Naive B cell (primary cell): ENCODE measurements at regions not wholly inside any gene's neighbourhood (a gene's known extent, or its start where the extent isn't known, plus 50 kb on each side); places are given as distances from the start of the nearest gene placed in this dataset.

Source experiments
- ATAC-seq, 2 donors: fragments of 150-1000 bp; cut with Tn5 transposase; 2 replicates each; pipeline ENCODE4 v1.10.0; 2021; ENCODE audit warnings: low read depth in 2 of 2, mild to moderate bottlenecking in 2 of 2, moderate library complexity in 2 of 2
- DNase-seq: peaks from one replicate; pipeline ENCODE4 v3.0.0; 2022
- H3K27ac Mint-ChIP-seq, 6 donors: one replicate each; pipeline ENCODE4 v1.8.0; 2020 to 2022; ENCODE audit warnings: mild to moderate bottlenecking in 6 of 6, mixed read lengths in 6 of 6, moderate library complexity in 5 of 6, inconsistent platforms in 2 of 6
- H3K27me3 Mint-ChIP-seq, 3 donors: one replicate each; pipeline ENCODE4 v1.8.0; 2021 to 2022; ENCODE audit warnings: mixed read lengths in 3 of 3, mild to moderate bottlenecking in 1 of 3
- H3K36me3 Mint-ChIP-seq, 2 donors: one replicate each; pipeline ENCODE4 v1.8.0; 2020 to 2022; ENCODE audit warnings: mixed read lengths in 2 of 2, inconsistent platforms in 1 of 2, mild to moderate bottlenecking in 1 of 2
- H3K4me1 Mint-ChIP-seq, 3 donors: one replicate each; pipeline ENCODE4 v1.8.0; 2020 to 2022; ENCODE audit warnings: mixed read lengths in 3 of 3, inconsistent platforms in 1 of 3, mild to moderate bottlenecking in 1 of 3, moderate library complexity in 1 of 3
- H3K4me3 Mint-ChIP-seq, 8 donors: one replicate each; pipeline ENCODE4 v1.8.0; 2020 to 2022; ENCODE audit warnings: mild to moderate bottlenecking in 8 of 8, mixed read lengths in 8 of 8, moderate library complexity in 8 of 8, inconsistent platforms in 2 of 8
- H3K9me3 Mint-ChIP-seq, 7 donors: one replicate each; pipeline ENCODE4 v1.8.0; 2020 to 2022; ENCODE audit warnings: mixed read lengths in 7 of 7, mild to moderate bottlenecking in 5 of 7, inconsistent platforms in 2 of 7, moderate library complexity in 1 of 7

DNA sequence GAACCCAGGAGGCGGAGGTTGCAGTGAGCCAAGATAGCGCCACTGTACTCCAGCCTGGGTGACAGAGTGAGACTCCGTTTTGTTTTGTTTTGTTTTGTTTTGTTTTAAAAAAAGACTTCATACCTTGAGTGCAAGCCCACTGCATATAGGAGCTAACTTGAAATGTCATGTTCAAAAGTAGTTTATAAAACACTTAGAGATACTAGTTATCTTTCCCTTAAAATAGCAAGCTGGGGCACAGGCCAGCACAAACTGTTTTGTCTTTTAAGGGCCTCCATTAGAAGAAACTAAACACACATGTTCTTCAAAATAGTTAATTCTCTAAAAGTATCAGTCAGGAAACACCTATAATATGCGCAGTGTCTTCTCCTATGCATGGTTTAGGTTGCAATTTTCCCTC is 505.1 kb upstream of the TMPRSS15 start:
- Mint-ChIP-seq H3K27ac (no peak overlapping the region), H3K27me3 (no peaks in the 10 kb centered on the region), H3K4me3 (no peak overlapping the region), H3K36me3 (no peaks in the 10 kb centered on the region), H3K4me1 (no peaks in the 10 kb centered on the region), H3K9me3 (peaks cover 3 to 15% (median 11%) of the 10 kb centered on the region in 7 donors)
- ATAC-seq: no peak
- no peak for DNase-seq

DNA sequence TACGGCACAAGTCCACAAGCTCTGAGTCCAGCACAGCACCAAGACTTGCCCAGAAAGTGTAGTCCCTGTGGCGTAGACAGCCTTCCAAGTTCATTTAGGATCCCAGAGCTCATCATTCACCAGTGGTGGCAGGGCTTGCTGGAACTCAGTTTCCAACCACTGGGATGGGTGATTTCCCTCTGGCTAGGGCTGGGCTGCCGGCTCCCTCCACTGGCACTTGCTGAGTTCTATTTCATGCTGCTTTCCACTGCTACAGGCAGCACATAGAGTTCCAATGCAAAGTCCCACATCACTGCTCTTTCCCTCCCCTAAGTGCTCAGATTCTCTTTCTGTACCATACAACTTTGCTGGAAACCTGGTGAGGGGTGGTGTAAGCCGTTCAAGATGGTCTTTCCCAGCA is 510.3 kb upstream of the TMPRSS15 start:
- Mint-ChIP-seq H3K4me1 (no peaks in the 10 kb centered on the region), H3K27me3 (no peaks in the 10 kb centered on the region), H3K4me3 (peak overlapping the region in 1 of 8 donors; percentile 31), H3K27ac (no peak overlapping the region), H3K9me3 (peaks cover 3 to 15% (median 11%) of the 10 kb centered on the region in 7 donors), H3K36me3 (no peaks in the 10 kb centered on the region)
- ATAC-seq (no peak), DNase-seq (no peak)

DNA sequence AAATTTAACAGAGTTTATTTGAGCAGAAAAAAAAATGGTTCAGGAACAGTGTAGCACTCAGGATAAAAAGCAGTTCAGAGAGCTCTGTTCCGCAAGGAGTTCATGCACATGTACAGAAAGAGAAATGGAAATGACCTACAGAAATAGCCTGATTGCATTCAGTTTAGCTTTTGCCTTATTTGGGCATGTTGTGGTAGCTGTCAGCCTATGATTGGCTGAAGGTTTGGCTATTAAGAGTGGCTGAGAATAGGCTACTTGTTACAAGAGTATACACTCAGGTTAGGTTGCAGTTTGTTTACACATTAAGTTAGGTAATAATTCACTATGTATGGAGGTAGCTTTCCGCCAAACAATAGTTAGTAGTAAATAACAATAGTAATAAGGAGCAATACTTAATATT is 511.0 kb upstream of the TMPRSS15 start:
- Mint-ChIP-seq H3K27me3 (no peaks in the 10 kb centered on the region), H3K4me1 (no peaks in the 10 kb centered on the region), H3K36me3 (no peaks in the 10 kb centered on the region), H3K4me3 (no peak overlapping the region), H3K27ac (no peak overlapping the region), H3K9me3 (peaks cover 0 to 15% (median 11%) of the 10 kb centered on the region in 7 donors)
- no peak for DNase-seq
- no peak for ATAC-seq

- ATAC-seq (no peak), DNase-seq (no peak)
- Mint-ChIP-seq H3K36me3 (no peaks in the 10 kb centered on the region), H3K9me3 (peaks cover 0 to 9% (median 0%) of the 10 kb centered on the region in 7 donors), H3K27me3 (no peaks in the 10 kb centered on the region), H3K4me1 (no peaks in the 10 kb centered on the region), H3K27ac (no peak overlapping the region), H3K4me3 (no peak overlapping the region)
Observed at GRCh38 chr21:18917622-18918021, 514.0 kb upstream of the TMPRSS15 start.

DNA sequence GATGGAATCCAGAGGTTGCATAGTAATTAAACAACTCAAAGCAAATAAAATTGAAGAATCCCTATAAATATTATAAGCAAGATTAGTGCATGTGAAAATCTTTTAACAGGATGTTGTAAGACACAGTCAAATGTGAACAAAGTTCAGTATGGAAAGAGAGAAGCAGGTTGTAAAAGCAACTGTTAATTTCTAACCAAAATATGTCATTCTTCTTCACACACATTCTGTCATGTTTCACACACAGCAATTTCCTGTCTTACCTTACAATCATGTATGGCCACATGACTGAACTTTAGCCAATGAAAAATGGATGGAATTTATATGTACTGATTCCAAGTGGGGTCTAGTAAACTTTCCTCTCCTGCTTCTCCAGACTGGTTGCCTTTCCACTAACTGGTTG is 527.7 kb upstream of the TMPRSS15 start:
- Mint-ChIP-seq H3K36me3 (no peaks in the 10 kb centered on the region), H3K4me3 (no peak overlapping the region), H3K27me3 (no peaks in the 10 kb centered on the region), H3K27ac (no peak overlapping the region), H3K4me1 (no peaks in the 10 kb centered on the region), H3K9me3 (no peaks in the 10 kb centered on the region)
- ATAC-seq: no peak
- no peak for DNase-seq

DNA sequence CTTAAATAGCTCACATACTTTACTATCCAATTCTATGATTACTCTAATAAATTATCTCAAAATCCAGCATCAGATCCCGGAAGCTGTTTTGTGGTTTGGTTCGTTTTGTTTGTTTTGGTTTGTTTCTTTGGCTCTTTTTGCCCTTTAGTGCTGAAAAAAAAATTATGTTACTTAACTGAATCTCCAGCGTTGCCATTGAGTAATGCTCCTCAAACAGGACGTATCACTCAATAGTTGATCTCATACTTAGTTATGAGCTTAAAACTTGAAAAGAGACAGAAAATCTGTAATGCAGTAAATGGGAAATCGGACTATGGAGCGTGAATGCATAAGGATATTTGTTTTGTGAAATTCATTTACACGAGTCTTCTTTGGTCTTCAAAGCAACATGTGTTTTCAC is 533.8 kb upstream of the TMPRSS15 start:
- H3K36me3 Mint-ChIP-seq: no peaks in the 10 kb centered on the region
- no peaks in the 10 kb centered on the region for H3K4me1 Mint-ChIP-seq
- no peaks in the 10 kb centered on the region for H3K27me3 Mint-ChIP-seq
- ATAC-seq (no peak), DNase-seq (no peak)
- H3K4me3 Mint-ChIP-seq: no peak overlapping the region
- H3K27ac Mint-ChIP-seq: no peak overlapping the region
- H3K9me3 Mint-ChIP-seq: no peaks in the 10 kb centered on the region

DNA sequence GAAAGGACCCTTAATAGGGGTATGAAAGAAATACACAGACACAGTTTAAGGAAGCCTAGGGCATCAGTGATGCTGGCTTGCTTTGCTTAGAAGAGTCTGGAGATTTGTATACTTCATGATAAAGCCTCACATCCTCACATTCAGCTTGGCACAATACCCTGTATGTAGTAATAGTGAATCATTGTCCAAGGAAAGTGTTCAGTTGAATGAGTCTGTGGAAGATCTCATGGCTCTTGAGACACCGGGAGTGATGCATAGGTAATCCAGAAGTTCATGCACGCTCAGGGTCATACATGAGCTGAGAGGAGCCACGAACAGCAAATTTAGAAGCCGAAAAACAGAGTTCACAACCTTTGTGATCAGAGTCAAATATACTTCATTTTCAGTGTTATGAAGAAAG is 537.2 kb upstream of the TMPRSS15 start:
- ATAC-seq: no peak
- H3K4me3 Mint-ChIP-seq: no peak overlapping the region
- no peaks in the 10 kb centered on the region for H3K9me3 Mint-ChIP-seq
- H3K27ac Mint-ChIP-seq: no peak overlapping the region
- no peaks in the 10 kb centered on the region for H3K27me3 Mint-ChIP-seq
- H3K4me1 Mint-ChIP-seq: no peaks in the 10 kb centered on the region
- H3K36me3 Mint-ChIP-seq: no peaks in the 10 kb centered on the region
- no peak for DNase-seq

GRCh38 chr21:18950045-18950740 is 546.6 kb upstream of the TMPRSS15 start:
- Mint-ChIP-seq H3K4me1 (peaks cover 0 to 6% (median 4%) of the 10 kb centered on the region in 3 donors), H3K9me3 (no peaks in the 10 kb centered on the region), H3K27ac (no peak overlapping the region), H3K4me3 (no peak overlapping the region), H3K27me3 (peaks cover 0 to 5% (median 0%) of the 10 kb centered on the region in 3 donors), H3K36me3 (no peaks in the 10 kb centered on the region)
- DNase-seq (no peak), ATAC-seq (no peak)

GRCh38 chr21:18951271-18952038 is 547.9 kb upstream of the TMPRSS15 start:
- Mint-ChIP-seq H3K27me3 (peaks cover 0 to 5% (median 0%) of the 10 kb centered on the region in 3 donors), H3K4me1 (peaks cover 0 to 6% (median 4%) of the 10 kb centered on the region in 3 donors), H3K36me3 (no peaks in the 10 kb centered on the region), H3K9me3 (no peaks in the 10 kb centered on the region), H3K4me3 (no peak overlapping the region), H3K27ac (no peak overlapping the region)
- DNase-seq (peak; percentile 1), ATAC-seq (peak in 1 of 2 donors; percentile 57)

GRCh38 chr21:18954441-18954844 is 550.9 kb upstream of the TMPRSS15 start:
- no peak overlapping the region for H3K4me3 Mint-ChIP-seq
- H3K4me1 Mint-ChIP-seq: peaks cover 0 to 6% (median 4%) of the 10 kb centered on the region in 3 donors
- no peaks in the 10 kb centered on the region for H3K36me3 Mint-ChIP-seq
- ATAC-seq (no peak), DNase-seq (no peak)
- H3K27ac Mint-ChIP-seq: no peak overlapping the region
- H3K9me3 Mint-ChIP-seq: no peaks in the 10 kb centered on the region
- H3K27me3 Mint-ChIP-seq: peaks cover 0 to 5% (median 0%) of the 10 kb centered on the region in 3 donors

DNA sequence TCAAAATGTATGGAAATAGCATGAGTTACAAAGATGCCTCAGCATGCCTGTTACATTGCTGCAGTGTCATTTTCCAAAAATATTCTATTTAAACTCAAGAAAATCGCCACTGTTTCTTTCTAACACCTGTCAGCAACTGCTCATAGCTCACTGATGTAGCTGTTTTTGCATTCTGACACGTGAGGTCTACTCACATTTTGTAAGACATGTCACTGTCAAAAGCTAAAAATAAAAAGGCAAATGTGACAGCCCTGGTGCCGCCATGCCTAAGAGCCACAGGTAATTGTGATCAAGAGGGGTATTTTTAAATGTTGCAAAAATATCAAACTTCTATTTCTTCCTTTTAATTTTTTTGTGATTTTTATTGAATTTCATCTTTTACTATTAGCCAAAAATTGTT is 556.2 kb upstream of the TMPRSS15 start:
- no peak overlapping the region for H3K4me3 Mint-ChIP-seq
- no peaks in the 10 kb centered on the region for H3K36me3 Mint-ChIP-seq
- ATAC-seq: no peak
- no peak overlapping the region for H3K27ac Mint-ChIP-seq
- no peak for DNase-seq
- no peaks in the 10 kb centered on the region for H3K27me3 Mint-ChIP-seq
- H3K9me3 Mint-ChIP-seq: no peaks in the 10 kb centered on the region
- H3K4me1 Mint-ChIP-seq: no peaks in the 10 kb centered on the region

DNA sequence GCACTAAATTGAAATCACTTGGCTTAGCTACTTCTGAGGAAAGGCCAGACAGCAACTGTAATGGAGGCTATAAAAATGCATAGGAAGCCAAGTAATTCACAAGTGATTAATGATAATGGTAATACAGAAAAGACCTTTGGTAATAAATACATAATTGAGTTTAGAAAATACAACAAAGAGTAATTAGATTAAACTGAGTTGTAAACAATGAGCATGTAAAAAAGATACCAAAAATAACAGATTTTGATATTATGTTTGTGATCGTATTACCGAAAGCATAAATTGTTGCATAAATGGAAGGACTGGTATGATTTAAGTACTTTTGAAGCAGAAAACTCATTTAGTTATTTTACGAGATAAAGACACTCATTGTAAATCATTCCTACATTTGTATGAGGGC is 556.7 kb upstream of the TMPRSS15 start:
- Mint-ChIP-seq H3K4me1 (no peaks in the 10 kb centered on the region), H3K27ac (no peak overlapping the region), H3K27me3 (no peaks in the 10 kb centered on the region), H3K9me3 (no peaks in the 10 kb centered on the region), H3K36me3 (no peaks in the 10 kb centered on the region), H3K4me3 (no peak overlapping the region)
- ATAC-seq (no peak), DNase-seq (no peak)

DNA sequence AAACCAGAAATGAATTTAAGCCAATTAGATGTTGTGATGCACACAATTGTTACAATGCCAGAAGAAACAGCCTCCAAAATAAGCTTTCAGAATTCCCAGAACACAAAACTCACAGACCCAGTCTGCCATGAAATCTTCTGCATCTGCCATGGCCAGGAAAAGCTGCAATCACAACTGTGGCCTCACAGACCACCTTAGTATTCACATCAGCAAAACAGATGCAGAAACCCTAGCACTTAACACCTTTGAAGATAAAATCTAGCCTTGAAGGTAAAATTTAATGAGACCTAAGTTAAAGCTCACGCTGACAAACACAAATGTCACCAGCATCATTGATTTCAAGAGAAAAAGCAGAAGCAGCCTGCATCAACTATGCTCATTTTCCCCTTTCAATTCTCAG is 566.8 kb upstream of the TMPRSS15 start:
- H3K4me3 Mint-ChIP-seq: no peak overlapping the region
- H3K36me3 Mint-ChIP-seq: no peaks in the 10 kb centered on the region
- DNase-seq (no peak), ATAC-seq (no peak)
- no peak overlapping the region for H3K27ac Mint-ChIP-seq
- peaks cover 0 to 2% (median 0%) of the 10 kb centered on the region in 7 donors for H3K9me3 Mint-ChIP-seq
- H3K27me3 Mint-ChIP-seq: no peaks in the 10 kb centered on the region
- H3K4me1 Mint-ChIP-seq: no peaks in the 10 kb centered on the region

DNA sequence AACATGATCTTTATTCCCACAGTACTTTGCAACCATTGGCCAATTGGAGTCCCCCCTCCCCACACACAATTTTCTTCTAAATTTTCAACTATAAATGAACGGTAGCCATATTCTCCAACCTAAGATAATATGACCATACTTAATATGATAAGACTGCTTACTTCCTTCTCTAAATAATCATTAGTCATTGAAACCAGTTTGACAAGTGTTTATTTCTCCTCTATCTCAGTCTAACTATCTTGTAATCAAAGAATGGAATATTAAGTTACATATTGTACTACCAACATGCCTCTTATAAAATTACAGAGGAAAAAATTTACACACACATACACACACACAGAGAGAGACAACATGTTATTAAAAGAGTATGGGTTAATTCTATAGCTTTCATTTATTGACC is 567.4 kb upstream of the TMPRSS15 start:
- Mint-ChIP-seq H3K4me3 (no peak overlapping the region), H3K27me3 (no peaks in the 10 kb centered on the region), H3K9me3 (peaks cover 0 to 2% (median 0%) of the 10 kb centered on the region in 7 donors), H3K36me3 (no peaks in the 10 kb centered on the region), H3K4me1 (no peaks in the 10 kb centered on the region), H3K27ac (no peak overlapping the region)
- DNase-seq (no peak), ATAC-seq (no peak)
